ENCODE measurements at regions not wholly inside any gene's neighbourhood (a gene's known extent, or its start where the extent isn't known, plus 50 kb on each side); places are given as distances from the start of the nearest gene placed in this dataset.

GRCh38 chr18:28766027-28766426, 589.1 kb upstream of the CDH2 start:
- TF ChIP-seq CHD2 (IDR thresholded peaks at IDR 0.05; ENCODE audit: low read length) (no peak), POLR2A (IDR thresholded peaks at IDR 0.05; ENCODE audit: control extremely low read depth in 1 of 2, low read depth in 2 of 2, low read length in 2 of 2) (no peak), JUND (IDR thresholded peaks at IDR 0.05; ENCODE audit: low read length) (no peak), CREB1 (IDR thresholded peaks at IDR 0.05) (no peak), MAFK (IDR thresholded peaks at IDR 0.05; ENCODE audit: low read depth, low read length) (no peak), KDM1A (IDR thresholded peaks at IDR 0.05; ENCODE audit: borderline replicate concordance, low read length) (no peak), CTCF (IDR thresholded peaks at IDR 0.05; ENCODE audit: control extremely low read depth in 1 of 3, insufficient read depth in 1 of 3, low read depth in 1 of 3, low read length in 3 of 3) (no peak), EZH2 (IDR thresholded peaks at IDR 0.05; ENCODE audit: low read depth, low read length, severe bottlenecking) (no peak)
